ENCODE measurements at regions not wholly inside any gene's neighbourhood (a gene's known extent, or its start where the extent isn't known, plus 50 kb on each side); places are given as distances from the start of the nearest gene placed in this dataset.
A peak's percentile ranks its signal among the peaks of the same experiment; 100 is the strongest.

DNA sequence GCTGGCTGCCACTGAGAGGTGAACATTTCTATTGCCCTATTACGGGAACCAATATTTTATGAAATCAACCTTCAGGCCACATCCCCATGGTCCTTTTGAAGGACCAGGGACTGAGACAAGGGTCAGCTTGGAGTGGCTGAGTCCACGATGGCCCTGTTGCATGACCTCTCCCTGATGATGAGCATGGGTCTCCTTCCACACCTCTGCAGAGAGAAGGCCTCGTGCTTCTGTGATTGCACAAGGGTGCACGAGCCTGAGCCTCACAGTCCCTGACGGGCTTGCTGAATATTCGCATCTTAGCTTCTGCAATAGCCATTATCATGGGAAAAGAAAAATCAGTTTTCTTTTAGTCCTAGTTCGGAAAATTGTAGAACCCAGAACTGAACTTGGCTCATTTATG lies 255.0 kb upstream of the IRX2 start:
- DNase-seq, result peak; percentile 3

DNA sequence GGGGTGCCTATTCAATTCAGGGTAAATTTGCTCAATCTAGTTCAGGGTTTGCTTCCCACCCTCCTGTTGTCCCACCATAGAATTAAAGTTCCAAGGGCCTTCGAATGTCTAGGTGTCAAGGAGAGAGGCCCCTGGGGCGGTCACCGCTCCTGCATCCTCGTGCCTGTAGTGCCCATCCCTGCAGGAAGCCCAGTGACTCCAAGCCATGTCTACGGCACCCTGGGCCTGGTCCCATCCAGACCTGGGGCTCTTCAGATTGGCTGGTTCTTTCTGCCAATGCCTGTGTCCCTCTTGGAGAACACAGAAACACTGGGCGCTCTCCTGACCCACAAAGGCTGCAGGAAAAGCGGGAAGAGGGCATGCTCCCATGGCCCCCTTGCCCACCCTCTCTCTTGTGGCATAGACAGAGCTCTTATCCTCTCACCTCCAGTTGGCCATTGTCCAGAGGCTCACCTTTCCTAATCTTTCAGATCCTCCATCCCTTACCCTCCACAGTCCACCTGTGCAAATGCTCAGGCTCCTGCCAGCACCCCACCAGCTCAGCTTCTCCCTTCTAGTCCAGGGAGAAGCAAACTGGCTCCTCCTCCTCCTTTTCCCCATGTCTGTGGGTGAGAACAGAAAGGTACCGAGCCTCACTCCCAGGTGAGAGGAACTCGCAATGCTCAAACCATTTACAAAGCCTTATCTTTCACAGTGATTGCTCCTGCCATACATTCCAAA lies 253.0 kb upstream of the IRX2 start:
- DNase-seq, result no peak

DNA sequence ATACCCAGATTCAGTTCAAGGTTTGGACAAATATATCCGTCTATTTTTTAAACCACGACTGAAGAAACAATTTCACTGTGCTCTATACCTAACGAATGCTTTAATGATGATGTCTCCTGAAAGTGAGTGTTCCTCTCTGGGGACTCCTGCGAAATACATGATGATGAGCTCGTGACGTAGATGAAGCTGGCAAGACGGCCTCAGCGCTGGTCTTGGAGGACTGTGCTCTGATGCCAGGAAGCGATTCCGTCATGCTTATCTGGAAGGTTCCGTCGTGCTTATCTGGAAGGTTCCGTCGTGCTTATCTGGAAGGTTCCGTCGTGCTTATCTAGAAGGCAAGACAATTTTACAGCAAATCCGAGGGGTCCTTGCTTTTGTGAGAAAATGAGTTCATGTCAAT lies 250.8 kb upstream of the IRX2 start:
- DNase-seq, result no peak

DNA sequence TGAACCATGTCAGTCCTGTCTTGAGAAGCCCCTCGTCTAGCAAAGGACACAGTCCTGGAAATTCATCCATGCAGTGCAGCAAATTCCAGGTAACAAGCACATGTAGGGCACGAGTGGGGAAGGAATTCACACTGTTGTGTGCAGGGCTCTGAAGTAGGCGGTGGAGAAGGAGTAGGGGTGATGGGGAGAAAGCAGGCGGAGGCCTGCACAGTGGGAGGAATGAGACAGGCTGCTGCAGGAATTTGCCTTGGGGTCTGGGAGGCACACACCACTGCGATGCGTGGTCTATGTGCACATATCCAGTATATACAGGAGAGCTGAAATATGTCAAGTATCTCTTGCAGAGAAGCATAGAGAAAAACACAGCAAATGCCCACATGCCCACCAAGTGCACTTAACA lies 249.2 kb upstream of the IRX2 start:
- no peak for DNase-seq

DNA sequence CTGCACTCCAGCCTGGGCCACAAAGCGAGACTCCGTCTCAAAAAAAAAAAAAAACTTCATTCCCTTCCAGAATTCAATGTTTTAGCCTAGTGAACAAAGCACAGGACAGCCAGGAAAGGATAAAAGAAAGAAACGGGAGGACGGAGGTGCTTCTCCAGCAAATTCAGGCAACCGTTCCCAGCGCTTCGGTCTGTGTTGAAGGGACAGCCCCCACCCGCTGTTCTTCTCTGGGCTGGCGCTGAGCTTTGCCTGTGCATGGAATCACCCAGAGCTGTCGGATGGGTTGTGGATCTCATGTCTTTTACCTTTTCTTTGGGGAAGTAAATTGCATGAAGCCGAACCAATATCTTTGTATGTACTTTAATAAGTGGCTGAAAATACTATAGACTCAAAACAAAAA lies 248.4 kb upstream of the IRX2 start:
- DNase-seq, result no peak

DNA sequence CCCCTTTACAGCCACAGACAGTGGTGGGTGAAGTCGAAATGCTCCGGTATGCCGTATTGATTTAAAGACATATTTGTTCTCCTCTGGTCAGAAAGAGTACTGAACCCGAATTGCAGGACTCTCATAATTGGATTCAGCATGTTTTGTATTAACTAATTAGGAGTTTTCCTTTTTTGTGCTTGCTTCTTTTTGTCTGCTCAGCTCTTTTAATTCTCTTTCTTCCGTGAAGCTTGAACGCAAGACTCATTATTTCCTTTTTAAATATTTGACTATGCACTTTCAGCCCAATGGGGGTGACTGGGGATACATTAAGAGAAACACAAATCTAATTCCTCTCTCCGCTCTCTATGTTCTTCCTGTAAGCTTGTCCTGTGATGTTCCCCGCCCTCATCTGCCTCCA lies 246.6 kb upstream of the IRX2 start:
- no peak for DNase-seq

DNA sequence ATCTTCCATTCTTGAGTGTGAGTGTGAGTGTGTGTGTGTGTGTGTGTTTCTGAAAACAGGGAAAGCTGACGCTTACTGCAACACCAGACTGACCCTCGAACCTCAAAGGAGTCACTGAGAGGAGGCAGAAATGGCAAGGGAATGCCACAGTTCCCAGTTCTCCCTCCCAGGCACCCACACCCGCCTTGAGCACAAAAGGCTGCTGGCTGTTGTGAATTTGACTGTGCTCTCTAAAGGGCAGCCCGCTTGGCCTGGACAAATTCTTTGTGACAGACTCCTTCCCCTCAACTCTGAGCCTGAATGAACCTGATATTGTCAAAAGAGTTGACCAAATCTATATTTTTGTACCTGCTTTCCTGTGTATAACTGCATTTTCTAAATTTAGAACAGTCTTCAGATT lies 245.7 kb upstream of the IRX2 start:
- no peak for DNase-seq

DNA sequence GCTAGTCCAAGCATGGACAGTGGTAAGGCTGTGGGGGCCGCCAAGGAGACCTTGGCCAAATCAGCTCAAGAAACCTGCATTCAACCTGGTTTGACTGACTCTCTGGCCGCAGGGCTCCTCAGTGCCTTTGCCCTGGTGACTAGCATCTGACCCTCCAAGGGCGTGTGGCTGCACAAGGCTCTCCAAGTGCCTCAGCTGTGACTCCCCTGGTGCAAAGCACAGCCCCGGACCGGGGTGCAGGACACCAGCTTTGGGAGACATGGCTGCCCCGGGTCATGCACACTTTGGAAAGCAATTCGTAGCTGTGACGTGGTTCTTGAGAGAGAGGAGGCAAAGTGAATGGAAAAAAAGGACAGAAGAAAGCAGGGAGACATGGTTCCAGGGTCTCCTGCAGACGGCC lies 245.2 kb upstream of the IRX2 start:
- no peak for DNase-seq

DNA sequence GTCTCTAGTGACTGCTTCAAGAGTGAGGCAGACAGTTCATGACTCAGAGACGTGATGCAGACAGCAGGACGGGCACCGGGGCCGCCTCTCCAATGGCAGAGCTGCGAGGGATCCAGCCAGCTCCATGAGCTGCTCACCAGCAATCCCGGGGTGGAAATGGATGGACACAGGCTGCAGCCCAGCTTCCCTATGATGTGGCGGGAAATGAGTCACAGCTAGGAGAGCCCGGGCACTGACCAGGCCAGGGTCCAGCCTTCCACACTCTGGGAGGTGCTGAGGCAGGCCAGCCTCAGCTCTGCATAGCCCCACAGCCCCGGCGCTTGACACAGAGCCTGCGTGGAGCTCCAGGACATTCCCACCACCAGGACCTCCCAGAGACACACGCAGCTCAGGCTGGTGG lies 244.8 kb upstream of the IRX2 start:
- DNase-seq, result no peak

DNA sequence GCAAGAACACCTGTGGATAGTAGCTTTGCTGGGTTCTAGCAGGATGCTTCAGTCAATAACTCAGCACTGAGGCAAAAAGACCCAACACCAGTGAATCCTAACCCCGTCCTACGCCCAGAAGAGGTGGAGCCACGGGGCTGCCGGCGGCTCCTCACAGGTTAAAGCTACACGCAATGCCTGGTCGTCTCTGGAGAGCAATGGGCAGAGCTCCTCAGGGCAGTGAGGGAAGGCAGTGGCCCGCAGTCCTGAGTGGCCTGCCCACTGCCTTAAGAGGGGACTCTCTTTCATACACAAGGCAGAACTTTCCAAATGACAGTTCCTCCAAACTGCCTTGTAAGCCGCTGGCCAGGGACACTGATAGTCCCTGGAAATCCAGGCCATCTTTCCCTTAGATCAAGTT lies 244.2 kb upstream of the IRX2 start:
- no peak for DNase-seq

DNA sequence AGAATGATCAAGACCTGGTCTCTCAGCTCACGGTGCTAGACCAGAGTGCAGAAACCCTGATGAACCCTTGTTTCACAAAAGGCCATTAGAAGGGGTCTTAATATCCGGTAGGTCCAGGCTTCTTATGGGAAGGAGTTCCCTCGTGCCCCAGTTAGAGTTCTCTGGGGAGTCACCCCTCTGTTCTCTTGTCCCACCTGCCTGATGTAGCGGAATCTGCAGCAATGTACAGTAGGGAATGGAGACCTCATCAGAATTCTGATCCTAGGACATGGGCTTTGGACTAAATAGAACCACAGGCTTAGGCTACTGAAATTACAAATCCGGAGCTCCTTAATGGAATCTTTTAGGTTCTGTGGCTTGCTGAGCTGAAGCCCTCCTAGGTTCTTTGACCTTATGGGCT lies 243.6 kb upstream of the IRX2 start:
- no peak for DNase-seq

DNA sequence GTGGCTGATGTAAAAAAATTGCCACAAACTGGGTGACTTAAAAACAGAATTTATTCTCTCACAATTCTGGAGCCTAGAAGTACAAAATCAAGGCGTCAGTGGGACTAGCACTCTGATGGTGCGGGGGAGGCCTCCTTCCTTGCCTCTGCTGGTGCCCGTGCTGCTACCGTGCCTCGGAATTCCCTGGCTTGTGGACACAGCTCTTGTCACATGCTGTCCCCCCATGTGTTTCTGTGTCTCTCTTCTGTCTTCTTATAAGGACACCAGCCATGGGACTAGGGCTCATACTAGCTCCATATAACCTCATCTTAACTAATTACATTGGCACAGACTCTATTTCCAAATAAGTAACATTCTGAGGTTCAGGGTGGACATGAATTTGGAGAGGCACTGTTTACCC lies 242.3 kb upstream of the IRX2 start:
- no peak for DNase-seq

DNA sequence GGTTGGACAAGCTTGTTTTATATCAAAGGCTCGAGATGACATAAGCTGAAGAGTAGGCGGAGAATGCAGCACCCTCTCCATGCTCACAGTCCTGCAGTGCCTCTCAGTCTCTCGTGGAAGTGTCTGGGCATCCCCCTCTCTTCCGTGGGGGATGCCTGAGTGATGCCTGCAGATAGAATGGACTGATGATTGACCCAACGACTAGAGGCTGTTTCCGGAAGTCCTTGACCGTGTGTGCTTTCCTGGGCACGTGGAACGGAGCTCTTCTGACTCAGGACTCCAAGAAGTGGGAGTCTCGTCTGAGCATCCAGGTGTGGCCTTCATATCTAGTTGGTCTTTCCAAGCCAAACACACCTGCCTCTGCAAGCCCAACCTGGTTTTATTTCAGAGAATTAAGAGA lies 241.8 kb upstream of the IRX2 start:
- no peak for DNase-seq

DNA sequence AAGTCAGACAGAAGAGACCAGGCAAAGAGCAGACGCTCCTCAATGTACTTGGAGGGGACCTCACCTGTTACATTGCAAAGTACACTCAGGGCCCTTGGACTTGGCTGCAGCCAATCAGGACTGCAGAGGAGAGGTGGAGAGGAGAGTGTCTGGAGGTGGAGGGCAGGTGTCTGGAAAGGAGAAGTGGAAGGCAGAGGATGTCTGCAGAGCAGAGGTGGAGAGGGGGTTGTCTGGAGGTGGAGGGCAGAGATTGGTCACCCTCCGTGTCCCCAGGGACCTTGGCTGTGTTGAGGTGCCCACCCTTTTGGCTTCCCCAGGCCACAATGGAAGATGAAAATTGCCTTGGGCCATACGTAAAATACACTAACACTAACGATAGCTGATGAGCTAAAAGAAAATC lies 241.3 kb upstream of the IRX2 start:
- no peak for DNase-seq

DNA sequence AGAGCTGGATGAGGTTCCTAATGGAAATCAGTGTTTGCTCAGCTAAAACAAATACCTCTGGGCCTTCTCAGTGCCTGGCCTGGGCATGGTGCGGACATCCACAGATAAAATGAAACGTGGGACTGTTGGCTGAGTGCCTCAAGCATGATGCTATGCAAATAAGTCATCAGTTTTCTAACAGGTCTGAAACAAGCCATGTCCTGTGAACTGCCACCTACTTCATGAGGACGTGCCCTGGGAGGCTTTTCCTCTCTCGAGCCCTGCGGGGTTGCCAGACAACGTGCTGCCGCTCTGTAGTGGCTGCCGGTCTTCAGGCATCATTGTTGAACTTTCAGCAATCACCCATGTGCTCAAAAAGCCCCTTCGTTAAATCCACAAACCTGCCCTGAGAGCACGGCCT lies 240.4 kb upstream of the IRX2 start:
- DNase-seq, result no peak

DNA sequence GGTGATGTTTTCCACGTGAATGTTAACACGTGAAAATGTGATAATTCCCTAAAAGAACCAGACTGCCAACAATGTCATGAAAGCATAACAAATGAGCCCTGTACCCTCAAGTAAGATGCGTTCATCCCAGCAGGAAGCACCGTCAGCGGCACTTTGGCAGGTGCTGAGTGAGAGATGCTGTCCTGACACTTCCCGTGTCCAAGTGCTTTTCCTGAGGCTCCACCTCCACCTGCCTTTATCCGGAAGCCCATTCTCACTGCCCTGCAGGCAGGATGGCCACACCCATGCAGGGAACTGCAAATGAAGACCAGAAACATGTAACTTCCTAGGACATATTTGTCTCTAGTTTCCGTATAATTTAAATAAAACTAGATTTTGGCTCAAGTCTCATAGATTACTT lies 238.0 kb upstream of the IRX2 start:
- DNase-seq, result no peak

DNA sequence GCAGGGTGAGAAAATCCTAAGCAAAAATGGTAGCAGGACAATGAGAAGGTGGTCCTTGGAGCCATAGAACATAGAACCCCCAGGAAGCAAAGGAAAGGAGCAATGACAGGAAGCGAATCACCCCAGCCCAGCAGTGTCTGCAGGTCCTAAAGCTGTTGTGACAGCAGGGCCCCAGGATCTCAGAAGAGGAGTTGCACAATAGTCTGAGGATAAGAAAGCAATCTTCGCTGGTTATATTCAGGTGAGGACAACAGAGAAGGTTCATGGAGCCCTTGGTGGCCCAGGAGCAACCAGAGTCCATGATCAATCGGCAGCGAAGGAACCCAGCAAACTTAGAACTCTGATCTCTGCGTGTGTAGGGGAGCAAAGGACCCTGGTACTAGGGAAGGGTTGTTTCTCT lies 234.8 kb upstream of the IRX2 start:
- no peak for DNase-seq

DNA sequence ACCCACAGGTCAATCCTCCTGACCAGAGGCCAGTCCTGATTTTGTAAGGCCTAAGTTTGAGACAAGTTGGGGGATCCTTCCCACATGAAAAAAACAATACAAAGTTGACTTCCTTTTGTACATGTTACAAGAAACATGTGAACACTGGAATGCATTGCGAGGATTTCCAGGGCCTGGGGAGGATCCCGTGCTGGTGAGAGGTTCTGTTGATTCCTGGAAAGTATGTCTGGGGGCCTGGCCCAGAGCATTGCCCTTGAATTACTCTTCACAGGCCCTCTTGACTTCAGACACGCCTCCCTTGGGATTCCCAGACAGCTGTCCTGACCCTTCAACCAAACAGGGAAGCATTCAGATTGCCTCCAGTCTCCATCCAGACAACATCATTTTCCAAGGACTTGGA lies 234.2 kb upstream of the IRX2 start:
- DNase-seq, result no peak

DNA sequence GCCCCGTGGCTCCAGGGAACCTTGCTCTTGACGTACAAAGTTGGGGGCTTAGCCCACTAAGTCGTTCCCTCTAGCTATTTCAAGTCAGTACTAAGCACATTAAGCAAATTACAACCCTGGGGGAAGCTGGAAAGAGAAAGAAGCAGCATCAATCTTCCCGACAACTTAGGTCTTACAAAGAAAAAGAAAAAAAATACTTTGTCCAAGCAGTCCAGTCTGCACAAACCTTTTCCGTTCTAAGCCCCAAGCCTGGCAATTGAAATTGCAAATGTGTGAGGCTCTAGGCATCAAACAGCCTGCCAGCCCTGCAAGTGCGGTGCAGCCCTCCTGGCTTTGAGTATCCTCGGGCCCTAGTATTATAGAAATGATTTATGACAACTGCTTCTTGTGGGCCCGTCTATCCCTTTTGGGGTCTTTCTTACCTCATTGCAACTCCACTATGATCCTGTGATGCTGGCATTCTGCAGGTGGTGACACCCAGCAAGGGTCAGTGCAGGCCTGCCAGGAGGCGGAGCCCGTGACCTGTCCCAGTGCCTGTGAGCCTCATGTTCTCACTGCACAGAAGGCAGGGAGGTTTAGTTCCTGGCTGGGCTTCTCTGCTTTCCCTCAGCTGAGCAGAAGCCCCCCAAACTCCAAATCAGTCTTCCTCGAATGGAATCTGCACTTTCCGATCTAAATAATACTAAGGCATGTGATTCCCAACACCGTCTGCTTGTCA lies 232.3 kb upstream of the IRX2 start:
- DNase-seq, result no peak

DNA sequence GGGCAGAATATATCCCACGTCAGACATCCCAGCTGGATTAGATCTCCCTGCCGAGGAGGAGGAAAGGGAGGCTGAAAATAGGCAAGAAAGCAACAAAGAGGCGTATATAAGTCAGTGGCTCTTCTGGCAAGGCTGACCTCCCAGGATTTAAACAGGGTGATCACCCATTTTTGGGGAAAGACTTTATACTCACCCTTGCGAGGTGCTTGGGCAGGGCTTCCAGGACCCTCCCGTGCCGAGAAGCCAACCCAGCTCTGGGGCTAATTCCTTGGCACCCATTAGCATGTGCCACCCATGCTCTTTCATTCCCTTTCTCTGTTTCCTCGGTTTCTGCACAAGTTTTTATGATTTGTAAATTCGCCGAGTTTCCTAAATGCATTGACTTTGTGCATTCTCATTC lies 230.2 kb upstream of the IRX2 start:
- DNase-seq, result no peak

DNA sequence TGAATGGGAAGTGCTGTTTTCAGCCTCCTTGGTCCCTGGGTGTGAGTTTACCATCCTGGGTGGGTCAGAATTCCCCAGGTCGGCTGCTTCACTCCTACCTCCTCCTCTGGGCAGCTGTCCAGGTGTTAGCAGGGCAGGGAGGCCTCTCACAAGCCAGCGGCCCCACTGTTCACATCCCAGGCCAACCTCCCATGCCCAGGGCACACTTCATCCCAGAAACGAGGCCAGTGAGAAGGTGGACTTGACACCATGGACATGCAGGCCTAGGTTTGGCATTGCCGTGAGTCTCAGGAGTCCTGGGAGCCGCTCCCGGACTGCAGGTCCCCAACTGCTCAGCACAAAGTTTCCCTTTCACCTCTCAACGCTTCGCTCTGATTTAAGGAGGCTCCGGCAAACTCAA lies 229.6 kb upstream of the IRX2 start:
- DNase-seq, result no peak

DNA sequence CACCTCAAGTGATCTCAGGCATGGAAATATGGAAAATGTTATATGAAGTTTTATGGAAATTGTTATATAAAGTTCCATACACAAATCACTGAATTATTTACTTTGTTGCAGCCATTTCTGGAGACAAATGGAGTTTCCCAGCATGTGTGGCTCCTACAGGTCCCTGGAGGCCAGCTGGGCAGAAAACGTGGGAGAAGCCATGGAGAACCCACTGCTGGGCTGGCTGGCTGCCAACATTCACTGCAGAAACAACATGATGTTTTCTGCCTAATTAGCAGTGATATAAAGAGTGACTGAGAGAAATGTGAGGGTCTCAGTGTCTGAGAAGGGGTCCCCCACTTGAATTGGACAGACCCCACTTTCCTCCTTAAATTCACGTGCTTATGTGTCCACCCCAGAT lies 208.8 kb upstream of the IRX2 start:
- no peak for DNase-seq

DNA sequence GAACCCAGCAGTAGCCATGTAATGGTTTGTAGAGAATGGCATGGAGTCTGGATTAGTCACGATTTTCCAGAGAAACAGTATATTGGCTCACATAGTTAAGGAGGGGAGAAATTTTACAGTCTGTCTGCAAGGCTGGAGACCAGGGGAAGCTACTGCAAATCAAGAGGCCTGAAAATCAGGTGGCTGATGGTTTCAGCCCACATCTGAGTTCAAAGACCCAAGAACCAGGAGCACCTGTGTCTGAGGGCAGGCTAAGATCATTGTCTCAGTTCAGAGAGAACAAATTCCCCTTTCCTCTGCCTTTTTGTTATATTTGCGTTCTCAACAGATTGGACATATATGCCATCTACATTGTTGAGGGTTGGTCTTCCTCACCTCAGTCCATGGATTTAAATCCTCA lies 207.5 kb upstream of the IRX2 start:
- DNase-seq, result no peak

DNA sequence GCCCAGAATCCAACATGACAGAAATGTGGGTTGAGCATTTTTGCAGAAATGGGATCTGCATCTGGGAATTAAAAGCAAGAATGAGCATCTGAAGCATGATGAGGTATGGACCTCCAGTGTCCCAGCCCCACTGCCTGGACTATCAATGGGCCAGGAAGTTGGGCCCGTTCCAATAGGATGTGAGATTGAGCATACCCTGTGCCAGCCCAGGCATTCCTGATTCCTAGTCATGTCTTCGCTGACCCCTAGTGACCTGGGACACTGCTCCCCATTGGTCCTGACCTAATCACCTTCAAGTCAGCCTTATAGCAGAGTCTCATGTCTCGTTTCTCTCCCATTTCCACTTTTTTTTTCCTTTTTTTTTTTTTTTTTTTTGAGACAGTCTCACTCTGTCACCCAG lies 197.4 kb upstream of the IRX2 start:
- no peak for DNase-seq

DNA sequence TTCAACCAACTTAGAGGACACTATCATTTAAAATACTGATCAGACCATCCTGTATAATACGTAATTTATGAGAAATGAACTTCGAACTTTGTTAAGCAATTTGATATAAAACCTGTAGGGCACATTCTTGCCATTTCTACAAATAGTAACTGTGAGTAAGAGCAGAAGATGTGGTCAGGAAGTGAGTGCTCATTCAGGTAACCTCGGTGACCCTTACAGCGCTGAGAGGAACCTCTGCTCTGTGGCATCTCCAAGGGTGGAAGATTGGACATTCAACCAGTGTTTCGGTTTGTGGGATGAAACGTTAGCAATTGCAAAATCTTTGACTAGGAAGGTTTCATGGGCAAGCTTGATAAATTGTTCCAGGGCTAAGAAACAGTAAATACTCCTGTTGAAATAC lies 194.8 kb upstream of the IRX2 start:
- DNase-seq, result no peak
